Gastroesophageal sphincter (tissue), 4 donors: ENCODE measurements at regions not wholly inside any gene's neighbourhood (a gene's known extent, or its start where the extent isn't known, plus 50 kb on each side); places are given as distances from the start of the nearest gene placed in this dataset.

Source experiments
- ATAC-seq: fragments of 150-250 bp; one replicate; pipeline ENCODE4 v1.9.1; 2016; ENCODE audit warnings: mild to moderate bottlenecking, moderate library complexity
- H3K27ac ChIP-seq, 4 donors: fragments of 200-600 bp; sonication (generic) in 3 of 4; 1 replicate in 3 of 4; 2 replicates in 1 of 4; pipeline ENCODE4 v1.5.1; 2016 to 2019
- H3K27me3 ChIP-seq: fragments of 200-600 bp; sonication (generic); one replicate; pipeline ENCODE4 v1.5.1; 2019
- H3K36me3 ChIP-seq, 2 donors: fragments of 200-600 bp; sonication (generic); one replicate each; pipeline ENCODE4 v1.5.1; 2019; ENCODE audit warnings: control low read depth in 1 of 2
- H3K4me1 ChIP-seq, 3 donors: fragments of 200-600 bp; sonication (generic); 1 replicate in 2 of 3; 2 replicates in 1 of 3; pipeline ENCODE4 v1.5.1; 2016 to 2019; ENCODE audit warnings: control low read depth in 2 of 3
- H3K4me3 ChIP-seq, 2 donors: fragments of 200-600 bp; sonication (generic); one replicate each; pipeline ENCODE4 v1.5.1; 2019; ENCODE audit warnings: mild to moderate bottlenecking in 1 of 2, moderate library complexity in 1 of 2
- H3K9me3 ChIP-seq, 3 donors: fragments of 200-600 bp; sonication (generic); one replicate each; pipeline ENCODE4 v1.5.1; 2017 to 2019; ENCODE audit warnings: control low read depth in 2 of 3
- CTCF ChIP-seq, 4 experiments: fragments of 200-600 bp in 2 of 4; fragments of 450-650 bp in 2 of 4; sonication (generic) in 1 of 4; IDR thresholded peaks; one replicate each; pipeline ENCODE4 v1.5.1; 2017 to 2019; ENCODE audit warnings: antibody characterized with exemption in 4 of 4, mild to moderate bottlenecking in 2 of 4, moderate library complexity in 2 of 4
- EP300 ChIP-seq: sonication (generic); formaldehyde crosslinking; IDR thresholded peaks from one replicate; pipeline ENCODE4 v1.6.1; 2017; ENCODE audit warnings: antibody characterized with exemption, mild to moderate bottlenecking
- POLR2A ChIP-seq, 2 donors: fragments of 450-650 bp; IDR thresholded peaks; one replicate each; pipeline ENCODE4 v1.6.1; 2017; ENCODE audit warnings: antibody characterized with exemption in 2 of 2, mild to moderate bottlenecking in 2 of 2, moderate library complexity in 1 of 2
- POLR2AphosphoS5 ChIP-seq: sonication (generic); formaldehyde crosslinking; IDR thresholded peaks from one replicate; pipeline ENCODE4 v1.6.1; 2017; ENCODE audit warnings: antibody characterized with exemption
- WGBS, 2 donors: methylation state at CpG; one replicate each; pipeline ENCODE4 v1.1.5; 2018; ENCODE audit warnings: low coverage in 1 of 2; 5-methylcytosine and 5-hydroxymethylcytosine counted together

- no peak for TF ChIP-seq POLR2A (IDR thresholded peaks at IDR 0.05)
- TF ChIP-seq CTCF (IDR thresholded peaks at IDR 0.05), result no peak
- TF ChIP-seq EP300, result no peak
- TF ChIP-seq POLR2AphosphoS5, result no peak
- 21 to 67% methylated on average over 1 of the region's 1 CpG for WGBS, 2 donors
- no peak overlapping the region for H3K27ac ChIP-seq
- H3K36me3 ChIP-seq, result no peaks in the 10 kb centered on the region
- no peaks in the 10 kb centered on the region for H3K9me3 ChIP-seq
- no peak for ATAC-seq
- H3K27me3 ChIP-seq, result no peaks in the 10 kb centered on the region
- no peak overlapping the region for H3K4me3 ChIP-seq
- H3K4me1 ChIP-seq, result peaks cover 0 to 5% (median 0%) of the 10 kb centered on the region in 3 donors
Observed at GRCh38 chr12:61796846-61797245, 463.4 kb upstream of the USP15 start.

GRCh38 chr12:61797266-61797665 is 462.9 kb upstream of the USP15 start:
- H3K9me3 ChIP-seq, result no peaks in the 10 kb centered on the region
- H3K27me3 ChIP-seq, result no peaks in the 10 kb centered on the region
- no peak overlapping the region for H3K27ac ChIP-seq
- ATAC-seq, result no peak
- TF ChIP-seq EP300, result no peak
- no peak for TF ChIP-seq POLR2AphosphoS5
- TF ChIP-seq CTCF (IDR thresholded peaks at IDR 0.05), result no peak
- no peak for TF ChIP-seq POLR2A (IDR thresholded peaks at IDR 0.05)
- peaks cover 0 to 5% (median 0%) of the 10 kb centered on the region in 3 donors for H3K4me1 ChIP-seq
- 60 to 63% methylated on average over 1 of the region's 1 CpG for WGBS, 2 donors
- no peak overlapping the region for H3K4me3 ChIP-seq
- no peaks in the 10 kb centered on the region for H3K36me3 ChIP-seq

- no peak for ATAC-seq
- H3K4me1 ChIP-seq, result peaks cover 0 to 5% (median 0%) of the 10 kb centered on the region in 3 donors
- H3K4me3 ChIP-seq, result no peak overlapping the region
- no peak for TF ChIP-seq CTCF (IDR thresholded peaks at IDR 0.05)
- no peak for TF ChIP-seq EP300
- TF ChIP-seq POLR2A (IDR thresholded peaks at IDR 0.05), result no peak
- TF ChIP-seq POLR2AphosphoS5, result no peak
- H3K27me3 ChIP-seq, result no peaks in the 10 kb centered on the region
- H3K36me3 ChIP-seq, result no peaks in the 10 kb centered on the region
- H3K27ac ChIP-seq, result no peak overlapping the region
- no peaks in the 10 kb centered on the region for H3K9me3 ChIP-seq
Observed at GRCh38 chr12:61798778-61799177, 461.4 kb upstream of the USP15 start.

- ATAC-seq, result no peak
- no peak for TF ChIP-seq POLR2AphosphoS5
- TF ChIP-seq CTCF (IDR thresholded peaks at IDR 0.05), result no peak
- TF ChIP-seq POLR2A (IDR thresholded peaks at IDR 0.05), result no peak
- no peak for TF ChIP-seq EP300
- Histone ChIP-seq H3K9me3 (peaks cover 0 to 4% (median 0%) of the 10 kb centered on the region in 3 donors), H3K36me3 (no peaks in the 10 kb centered on the region), H3K27ac (no peak overlapping the region), H3K4me1 (no peaks in the 10 kb centered on the region), H3K4me3 (no peak overlapping the region), H3K27me3 (no peaks in the 10 kb centered on the region)
Observed at GRCh38 chr12:61804301-61804700, 455.9 kb upstream of the USP15 start.

- H3K4me1 ChIP-seq, result no peaks in the 10 kb centered on the region
- TF ChIP-seq CTCF (IDR thresholded peaks at IDR 0.05) (no peak), POLR2AphosphoS5 (no peak), POLR2A (IDR thresholded peaks at IDR 0.05) (no peak), EP300 (no peak)
- H3K27me3 ChIP-seq, result no peaks in the 10 kb centered on the region
- WGBS, 2 donors, result 83 to 94% methylated on average over 4 of the region's 4 CpGs
- no peaks in the 10 kb centered on the region for H3K36me3 ChIP-seq
- H3K4me3 ChIP-seq, result no peak overlapping the region
- no peak overlapping the region for H3K27ac ChIP-seq
- peaks cover 0 to 4% (median 0%) of the 10 kb centered on the region in 3 donors for H3K9me3 ChIP-seq
- no peak for ATAC-seq
Observed at GRCh38 chr12:61808856-61809255, 451.3 kb upstream of the USP15 start.
